ENCODE measurements at regions not wholly inside any gene's neighbourhood (a gene's known extent, or its start where the extent isn't known, plus 50 kb on each side); places are given as distances from the start of the nearest gene placed in this dataset.

GRCh38 chr18:37675699-37676098 is 110.1 kb upstream of the CELF4 start:
- TF ChIP-seq SUZ12 (IDR thresholded peaks at IDR 0.05; ENCODE audit: extremely low read depth, insufficient read depth, insufficient read length), result no peak
- no peak for TF ChIP-seq ZNF274 (IDR thresholded peaks at IDR 0.05; ENCODE audit: low read depth, low read length)

All from NT2/D1 (cell line).